ENCODE measurements at regions not wholly inside any gene's neighbourhood (a gene's known extent, or its start where the extent isn't known, plus 50 kb on each side); places are given as distances from the start of the nearest gene placed in this dataset.

- peaks cover 0 to 12% of the 10 kb centered on the region in 2 experiments; a peak in 2 of 5 replicates for H3K27me3 ChIP-seq (ENCODE audit: control insufficient read depth in 1 of 2, insufficient read depth in 2 of 2, low read length in 2 of 2)
- H3K4me2 ChIP-seq (ENCODE audit: low read depth, low read length) = no peak overlapping the region
- 44% methylated on average over 2 of the region's 2 CpGs for WGBS (ENCODE audit: low lambda C conversion rate)
- TF ChIP-seq HOXA9 (CRISPR knock-in tag; IDR thresholded peaks at IDR 0.05; ENCODE audit: borderline replicate concordance) (no peak), RCOR2 (CRISPR knock-in tag; IDR thresholded peaks at IDR 0.05) (no peak), LRRFIP1 (CRISPR knock-in tag; conservative IDR thresholded peaks at IDR 0.05) (no peak), KAT7 (CRISPR knock-in tag; IDR thresholded peaks at IDR 0.05; ENCODE audit: borderline replicate concordance) (no peak), KDM3A (CRISPR knock-in tag; IDR thresholded peaks at IDR 0.05; ENCODE audit: low read depth) (no peak), ZFP36 (IDR thresholded peaks at IDR 0.05; ENCODE audit: borderline replicate concordance, low read depth, low read length, partially characterized antibody) (no peak), RARG (CRISPR knock-in tag; IDR thresholded peaks at IDR 0.05; ENCODE audit: low read depth) (no peak), IKZF5 (CRISPR knock-in tag; IDR thresholded peaks at IDR 0.05) (no peak), REPIN1 (CRISPR knock-in tag; IDR thresholded peaks at IDR 0.05; ENCODE audit: borderline replicate concordance, low read depth) (no peak), BCL6 (CRISPR knock-in tag; IDR thresholded peaks at IDR 0.05) (no peak)
- TF ChIP-seq, protein P1, sequence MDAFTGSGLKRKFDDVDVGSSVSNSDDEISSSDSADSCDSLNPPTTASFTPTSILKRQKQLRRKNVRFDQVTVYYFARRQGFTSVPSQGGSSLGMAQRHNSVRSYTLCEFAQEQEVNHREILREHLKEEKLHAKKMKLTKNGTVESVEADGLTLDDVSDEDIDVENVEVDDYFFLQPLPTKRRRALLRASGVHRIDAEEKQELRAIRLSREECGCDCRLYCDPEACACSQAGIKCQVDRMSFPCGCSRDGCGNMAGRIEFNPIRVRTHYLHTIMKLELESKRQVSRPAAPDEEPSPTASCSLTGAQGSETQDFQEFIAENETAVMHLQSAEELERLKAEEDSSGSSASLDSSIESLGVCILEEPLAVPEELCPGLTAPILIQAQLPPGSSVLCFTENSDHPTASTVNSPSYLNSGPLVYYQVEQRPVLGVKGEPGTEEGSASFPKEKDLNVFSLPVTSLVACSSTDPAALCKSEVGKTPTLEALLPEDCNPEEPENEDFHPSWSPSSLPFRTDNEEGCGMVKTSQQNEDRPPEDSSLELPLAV (CRISPR knock-in tag; conservative IDR thresholded peaks at IDR 0.05; ENCODE audit: low read depth) = no peak
- TF ChIP-seq, protein P2, sequence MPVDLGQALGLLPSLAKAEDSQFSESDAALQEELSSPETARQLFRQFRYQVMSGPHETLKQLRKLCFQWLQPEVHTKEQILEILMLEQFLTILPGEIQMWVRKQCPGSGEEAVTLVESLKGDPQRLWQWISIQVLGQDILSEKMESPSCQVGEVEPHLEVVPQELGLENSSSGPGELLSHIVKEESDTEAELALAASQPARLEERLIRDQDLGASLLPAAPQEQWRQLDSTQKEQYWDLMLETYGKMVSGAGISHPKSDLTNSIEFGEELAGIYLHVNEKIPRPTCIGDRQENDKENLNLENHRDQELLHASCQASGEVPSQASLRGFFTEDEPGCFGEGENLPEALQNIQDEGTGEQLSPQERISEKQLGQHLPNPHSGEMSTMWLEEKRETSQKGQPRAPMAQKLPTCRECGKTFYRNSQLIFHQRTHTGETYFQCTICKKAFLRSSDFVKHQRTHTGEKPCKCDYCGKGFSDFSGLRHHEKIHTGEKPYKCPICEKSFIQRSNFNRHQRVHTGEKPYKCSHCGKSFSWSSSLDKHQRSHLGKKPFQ (CRISPR knock-in tag; IDR thresholded peaks at IDR 0.05; ENCODE audit: insufficient replicate concordance) = no peak
- H3K4me1 ChIP-seq (ENCODE audit: insufficient read depth, low read length) = no peaks in the 10 kb centered on the region
- POLR2A ChIA-PET = no interaction called here
- CTCF ChIA-PET (ENCODE audit: low intra/inter-chr PET ratio, low total read pairs) = no interaction called here
- intact Hi-C loops (cut with micrococcal nuclease; ENCODE audit: unreplicated experiment) = no loop called here
- no peak overlapping the region for H3K27ac ChIP-seq (ENCODE audit: extremely low read length, insufficient read depth, low read length)
- FAIRE-seq = no peak
- no TSS peak for BruUV-seq (replicated peaks)
- no peak overlapping the region for H3K4me3 ChIP-seq (replicated peaks in 1 of 3; ENCODE audit: insufficient read depth in 1 of 3, low read depth in 2 of 3, low read length in 3 of 3)
- ATAC-seq = no peak
- in situ Hi-C loops (cut with HindIII; ENCODE audit: extremely low pct_ligation_motif_present, low pct_unique_long_range_greater_than_20kb) = no loop called here
- no peak for DNase-seq (ENCODE audit: low spot score)
- no peak overlapping the region for H3K9ac ChIP-seq (ENCODE audit: insufficient read depth, low read depth, low read length)
- no peaks in the 10 kb centered on the region for H3K79me2 ChIP-seq (ENCODE audit: insufficient read depth, low read length)
- no peaks in the 10 kb centered on the region for H3K9me3 ChIP-seq (ENCODE audit: low read length)
- H2AFZ ChIP-seq (ENCODE audit: low read length) = no peak overlapping the region
- H3K36me3 ChIP-seq (replicated peaks in 1 of 2; ENCODE audit: control insufficient read depth in 1 of 2, insufficient read depth in 2 of 2, low read length in 2 of 2) = no peaks in the 10 kb centered on the region
- H4K20me1 ChIP-seq (ENCODE audit: insufficient read depth, low read length) = no peaks in the 10 kb centered on the region
These were observed 253.3 kb upstream of the CDH5 start for GRCh38 chr16:66113223-66113622.
